Fibroblast of lung (primary cell): ENCODE measurements at regions not wholly inside any gene's neighbourhood (a gene's known extent, or its start where the extent isn't known, plus 50 kb on each side); places are given as distances from the start of the nearest gene placed in this dataset.

Source experiments
- DNase-seq, 2 donors: peaks; one replicate each; pipeline versions ENCODE4 v3.0.0 to v3.0.0-alpha.2; 2010; ENCODE audit warnings: low read depth in 2 of 2
- H2AFZ ChIP-seq: 2 replicates; pipeline ENCODE4 v1.5.1; 2012; ENCODE audit warnings: low read length, control low read depth, inconsistent platforms
- H3K27ac ChIP-seq: 2 replicates; pipeline ENCODE4 v1.5.1; 2011; ENCODE audit warnings: low read length, control low read depth; ENCODE audit not compliant: insufficient read depth
- H3K27me3 ChIP-seq: 2 replicates; pipeline ENCODE4 v1.5.1; 2011; ENCODE audit warnings: mild to moderate bottlenecking, low read length; ENCODE audit not compliant: control insufficient read depth, insufficient read depth
- H3K36me3 ChIP-seq: 2 replicates; pipeline ENCODE4 v1.5.1; 2011; ENCODE audit warnings: low read length; ENCODE audit not compliant: control insufficient read depth, insufficient read depth
- H3K4me1 ChIP-seq: 2 replicates; pipeline ENCODE4 v1.5.1; 2011; ENCODE audit warnings: low read length; ENCODE audit not compliant: control insufficient read depth, insufficient read depth; ENCODE audit errors: extremely low read depth
- H3K4me2 ChIP-seq: 2 replicates; pipeline ENCODE4 v1.5.1; 2011; ENCODE audit warnings: low read length, control low read depth; ENCODE audit not compliant: insufficient read depth; ENCODE audit errors: extremely low read depth
- H3K4me3 ChIP-seq, 4 experiments: fragments of 200-600 bp in 1 of 4; sonication (generic) in 1 of 4; replicated peaks in 1 of 4; 2 replicates each; pipeline ENCODE4 v1.5.1; 2011 to 2016; ENCODE audit warnings: low read length in 4 of 4, low read depth in 3 of 4, mild to moderate bottlenecking in 3 of 4, control low read depth in 2 of 4, inconsistent platforms in 1 of 4, mixed read lengths in 1 of 4; ENCODE audit not compliant: insufficient read depth in 1 of 4; ENCODE audit errors: control extremely low read depth in 1 of 4
- H3K79me2 ChIP-seq: 2 replicates; pipeline ENCODE4 v1.5.1; 2012; ENCODE audit warnings: mild to moderate bottlenecking, low read length, inconsistent platforms; ENCODE audit not compliant: control insufficient read depth, insufficient read depth
- H3K9ac ChIP-seq: 2 replicates; pipeline ENCODE4 v1.5.1; 2011; ENCODE audit warnings: mild to moderate bottlenecking, low read length, control low read depth; ENCODE audit not compliant: insufficient read depth
- H3K9me3 ChIP-seq: 2 replicates; pipeline ENCODE4 v1.5.1; 2012; ENCODE audit warnings: low read depth, low read length; ENCODE audit not compliant: control insufficient read depth, insufficient read depth
- H4K20me1 ChIP-seq: 2 replicates; pipeline ENCODE4 v1.5.1; 2011; ENCODE audit warnings: low read length; ENCODE audit not compliant: control insufficient read depth, insufficient read depth; ENCODE audit errors: extremely low read depth
- CTCF ChIP-seq, 2 donors: IDR thresholded peaks in 1 of 2; conservative IDR thresholded peaks in 1 of 2; 1 replicate in 1 of 2; 2 replicates in 1 of 2; pipeline ENCODE4 v1.5.1; 2011 to 2012; ENCODE audit warnings: low read length in 2 of 2, control low read depth in 1 of 2, inconsistent platforms in 1 of 2, low read depth in 1 of 2, mild to moderate bottlenecking in 1 of 2
- EZH2 ChIP-seq: IDR thresholded peaks from 2 replicates; pipeline ENCODE4 v1.5.1; 2012; ENCODE audit warnings: low read length, control low read depth, mild to moderate bottlenecking; ENCODE audit errors: missing control alignments

- H3K36me3 ChIP-seq = no peaks in the 10 kb centered on the region
- H2AFZ ChIP-seq = no peak overlapping the region
- H3K4me3 ChIP-seq = no peak overlapping the region
- no peak overlapping the region for H3K4me2 ChIP-seq
- no peaks in the 10 kb centered on the region for H3K27me3 ChIP-seq
- no peaks in the 10 kb centered on the region for H3K4me1 ChIP-seq
- H3K79me2 ChIP-seq = no peaks in the 10 kb centered on the region
- TF ChIP-seq EZH2 = no peak
- TF ChIP-seq CTCF (conservative IDR thresholded peaks at IDR 0.05 in 1 of 2, IDR thresholded peaks at IDR 0.05 in 1 of 2; ENCODE audit: low read depth in 1 of 2, low read length in 2 of 2) = no peak
- H3K9ac ChIP-seq = no peak overlapping the region
- DNase-seq = peak; percentile 33 to 83
- H3K9me3 ChIP-seq = no peaks in the 10 kb centered on the region
- H4K20me1 ChIP-seq = no peaks in the 10 kb centered on the region
- no peak overlapping the region for H3K27ac ChIP-seq
Measured at GRCh38 chr13:34391076-34391475, 551.0 kb upstream of the NBEA start.

GRCh38 chr13:34401696-34402095 lies 540.4 kb upstream of the NBEA start:
- peak; percentile 10 to 33 for DNase-seq
- no peaks in the 10 kb centered on the region for H4K20me1 ChIP-seq
- H3K36me3 ChIP-seq = no peaks in the 10 kb centered on the region
- H3K4me3 ChIP-seq = no peak overlapping the region
- TF ChIP-seq EZH2 = no peak
- no peak for TF ChIP-seq CTCF (conservative IDR thresholded peaks at IDR 0.05 in 1 of 2, IDR thresholded peaks at IDR 0.05 in 1 of 2; ENCODE audit: low read depth in 1 of 2, low read length in 2 of 2)
- no peaks in the 10 kb centered on the region for H3K79me2 ChIP-seq
- H3K4me1 ChIP-seq = no peaks in the 10 kb centered on the region
- no peak overlapping the region for H3K27ac ChIP-seq
- H3K4me2 ChIP-seq = no peak overlapping the region
- H3K9me3 ChIP-seq = no peaks in the 10 kb centered on the region
- H2AFZ ChIP-seq = no peak overlapping the region
- no peaks in the 10 kb centered on the region for H3K27me3 ChIP-seq
- H3K9ac ChIP-seq = no peak overlapping the region

GRCh38 chr13:34405410-34406181 lies 536.5 kb upstream of the NBEA start:
- no peak overlapping the region for H3K4me2 ChIP-seq
- H3K9ac ChIP-seq = no peak overlapping the region
- no peaks in the 10 kb centered on the region for H3K36me3 ChIP-seq
- H3K9me3 ChIP-seq = no peaks in the 10 kb centered on the region
- H3K27ac ChIP-seq = no peak overlapping the region
- no peak for DNase-seq
- H3K79me2 ChIP-seq = no peaks in the 10 kb centered on the region
- no peaks in the 10 kb centered on the region for H3K27me3 ChIP-seq
- TF ChIP-seq EZH2 (no peak), CTCF (conservative IDR thresholded peaks at IDR 0.05 in 1 of 2, IDR thresholded peaks at IDR 0.05 in 1 of 2; ENCODE audit: low read depth in 1 of 2, low read length in 2 of 2) (no peak)
- no peaks in the 10 kb centered on the region for H3K4me1 ChIP-seq
- no peaks in the 10 kb centered on the region for H4K20me1 ChIP-seq
- H3K4me3 ChIP-seq = no peak overlapping the region
- H2AFZ ChIP-seq = no peak overlapping the region
